ENCODE measurements at regions not wholly inside any gene's neighbourhood (a gene's known extent, or its start where the extent isn't known, plus 50 kb on each side); places are given as distances from the start of the nearest gene placed in this dataset.

DNA sequence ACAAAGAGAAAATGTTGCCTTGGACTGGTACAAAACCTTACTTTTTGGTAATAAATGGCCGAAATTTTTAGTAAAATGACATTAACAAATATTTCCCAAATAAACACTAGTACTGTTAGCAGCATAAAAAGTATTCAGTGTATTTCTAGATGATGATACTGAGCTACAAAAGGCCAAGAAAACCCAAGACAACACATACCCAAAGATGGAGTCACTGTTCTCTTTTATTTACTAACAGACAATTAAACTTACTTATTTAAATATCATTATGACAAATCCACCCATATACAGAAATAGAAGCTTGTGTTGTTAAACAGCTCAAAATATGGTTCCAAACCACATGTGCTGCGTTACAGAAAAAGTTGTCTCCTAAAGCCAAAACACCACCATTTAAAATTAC is 239.9 kb downstream of the ZEB2 start:
- no peak for DNase-seq

DNA sequence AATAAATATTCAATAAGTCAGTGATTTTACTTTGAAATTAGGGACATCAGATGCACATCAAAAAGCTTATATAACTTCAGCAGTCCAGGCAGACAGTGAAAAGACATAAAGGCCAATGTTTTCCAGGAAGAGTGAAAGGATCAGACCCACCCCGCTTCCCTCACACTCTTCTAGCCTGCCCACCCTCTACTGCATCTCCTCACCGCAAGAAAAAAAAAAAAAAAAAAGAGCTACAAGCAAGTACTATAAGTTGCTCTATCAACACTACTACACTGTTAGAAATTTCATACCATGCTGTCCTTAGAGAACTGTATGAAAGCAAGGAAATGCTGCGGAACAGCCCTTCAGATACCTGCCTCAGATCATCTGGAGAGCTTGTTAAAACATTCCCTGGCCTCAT is 240.8 kb downstream of the ZEB2 start:
- no peak for DNase-seq

GRCh38 chr2:144277622-144278354 is 242.1 kb downstream of the ZEB2 start:
- DNase-seq = no peak

GRCh38 chr2:144275340-144275739 is 244.6 kb downstream of the ZEB2 start:
- DNase-seq = no peak

- DNase-seq = no peak
These were observed 245.8 kb downstream of the ZEB2 start for GRCh38 chr2:144274131-144274530.

DNA sequence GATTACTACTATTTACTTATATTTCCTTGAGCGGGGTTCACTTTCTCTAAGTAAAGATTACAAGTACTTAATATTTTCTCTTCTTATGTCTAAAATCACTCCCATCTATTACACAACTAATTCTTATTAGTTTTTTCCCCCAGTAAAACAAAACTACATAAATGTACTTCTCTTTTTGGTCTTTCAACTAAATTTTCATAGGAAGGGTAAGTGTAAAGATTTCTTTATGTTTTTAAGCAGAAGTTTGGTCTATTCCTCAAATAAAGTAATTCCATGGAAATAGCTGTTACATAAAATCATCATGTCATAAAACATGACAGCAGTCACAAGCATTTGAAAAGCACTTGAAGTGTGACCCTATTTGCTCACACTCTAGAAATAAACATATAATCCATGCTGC is 249.0 kb downstream of the ZEB2 start:
- no peak for DNase-seq

DNA sequence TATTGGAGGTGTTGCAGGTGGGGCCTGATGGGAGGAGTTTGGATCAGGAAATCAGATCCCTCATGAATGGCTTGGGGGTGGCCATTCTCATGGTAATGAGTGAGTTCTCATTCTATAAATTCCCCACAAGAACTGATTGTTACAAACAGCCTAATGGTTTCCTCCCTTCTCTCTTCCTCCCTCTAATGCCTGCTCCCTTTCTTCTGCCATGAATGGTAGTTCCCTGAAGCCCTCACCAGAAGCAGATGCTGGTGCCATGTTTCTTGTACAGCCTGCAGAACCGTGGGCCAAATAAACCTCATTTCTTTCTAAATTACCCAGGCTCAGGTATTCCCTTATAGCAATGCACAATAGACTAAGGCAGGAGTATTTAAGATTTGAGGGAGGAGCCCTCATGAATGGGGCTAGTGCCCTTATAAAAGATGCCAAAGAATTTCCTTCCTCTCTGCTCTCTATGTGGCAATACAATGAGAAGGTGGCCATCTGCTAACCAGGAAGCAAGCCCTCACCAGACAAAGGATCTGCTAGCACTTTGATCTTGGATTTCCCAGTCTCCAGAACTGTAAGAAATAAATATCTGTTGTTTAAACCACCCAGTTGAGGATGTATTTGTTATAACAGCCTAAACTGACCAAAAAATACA is 251.8 kb downstream of the ZEB2 start:
- no peak for DNase-seq

GRCh38 chr2:144267239-144267638 is 252.7 kb downstream of the ZEB2 start:
- DNase-seq = no peak

GRCh38 chr2:144265654-144266053 is 254.3 kb downstream of the ZEB2 start:
- DNase-seq = no peak

- no peak for DNase-seq
These were observed 258.0 kb downstream of the ZEB2 start for GRCh38 chr2:144261966-144262365.

DNA sequence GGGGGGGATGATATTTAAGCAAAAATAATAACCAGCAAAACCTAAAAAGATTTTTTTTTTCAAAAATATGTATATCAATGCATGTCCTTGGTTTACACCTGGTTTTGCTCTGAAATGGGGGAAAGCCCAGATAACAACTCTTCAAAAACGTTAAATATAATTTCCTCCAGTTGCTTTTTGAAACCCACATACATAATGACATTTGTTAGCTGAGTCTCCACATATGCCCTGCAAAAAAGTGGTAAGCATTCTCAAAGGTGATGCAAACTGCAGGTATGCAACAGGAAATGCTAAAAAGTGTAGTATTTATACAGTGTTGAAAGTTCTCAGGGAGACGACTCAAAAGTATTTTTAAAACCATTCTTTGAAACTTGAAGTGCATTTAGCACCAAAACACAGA is 258.6 kb downstream of the ZEB2 start:
- no peak for DNase-seq

- DNase-seq = no peak
These were observed 260.6 kb downstream of the ZEB2 start for GRCh38 chr2:144259332-144259731.

- no peak for DNase-seq
These were observed 261.8 kb downstream of the ZEB2 start for GRCh38 chr2:144258154-144258553.

DNA sequence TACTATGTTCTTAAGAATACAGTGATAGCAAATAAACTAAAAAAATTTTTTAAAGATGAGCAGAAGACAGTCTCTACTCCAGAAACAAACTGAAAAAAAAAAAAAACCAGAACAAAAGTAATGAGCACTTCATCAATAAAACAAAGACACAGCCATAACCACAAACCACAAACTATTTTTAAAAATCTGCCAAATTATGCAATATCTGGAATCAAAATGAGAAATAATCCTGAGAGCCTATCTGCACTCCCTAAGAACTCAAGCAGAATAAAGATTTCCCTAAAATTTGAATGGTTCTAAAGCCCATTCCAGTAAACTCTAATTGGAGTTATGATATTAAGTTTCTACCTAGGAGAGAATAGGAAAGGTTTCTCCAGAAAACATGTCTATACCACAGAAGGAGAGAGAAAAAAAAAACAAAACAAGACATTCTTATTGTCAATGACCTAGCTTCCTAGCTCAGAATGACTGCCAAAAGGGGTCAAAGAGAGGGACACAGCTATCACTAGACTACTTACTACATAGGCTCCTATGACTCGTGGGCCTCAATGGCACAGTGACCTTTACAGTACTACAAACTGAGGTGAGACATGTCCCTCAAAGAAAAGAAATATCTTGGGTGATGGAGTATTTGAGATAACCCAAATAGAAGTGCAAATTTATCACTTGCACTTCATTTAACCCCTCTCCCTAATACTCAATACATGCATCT is 262.8 kb downstream of the ZEB2 start:
- DNase-seq = no peak

- no peak for DNase-seq
These were observed 265.3 kb downstream of the ZEB2 start for GRCh38 chr2:144254342-144255235.

GRCh38 chr2:144253743-144254142 is 266.2 kb downstream of the ZEB2 start:
- DNase-seq = no peak

DNA sequence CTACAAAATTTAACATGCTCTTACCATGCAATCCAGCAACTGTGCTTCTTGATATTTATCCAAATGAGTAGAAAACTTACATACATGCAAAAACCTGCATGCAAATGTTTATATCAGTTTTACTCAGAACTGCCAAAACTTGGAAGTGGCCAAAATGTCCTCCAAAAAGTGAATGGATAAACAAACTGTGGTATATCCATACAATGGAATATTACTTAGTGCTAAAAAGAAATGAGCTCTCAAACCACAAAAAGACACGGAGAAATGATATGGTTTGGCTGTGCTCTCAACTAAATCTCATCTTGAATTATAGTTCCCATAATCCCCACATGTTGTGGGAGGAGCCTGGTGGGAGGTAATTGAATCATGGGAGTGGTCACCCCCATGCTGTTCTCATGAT is 267.2 kb downstream of the ZEB2 start:
- no peak for DNase-seq

DNA sequence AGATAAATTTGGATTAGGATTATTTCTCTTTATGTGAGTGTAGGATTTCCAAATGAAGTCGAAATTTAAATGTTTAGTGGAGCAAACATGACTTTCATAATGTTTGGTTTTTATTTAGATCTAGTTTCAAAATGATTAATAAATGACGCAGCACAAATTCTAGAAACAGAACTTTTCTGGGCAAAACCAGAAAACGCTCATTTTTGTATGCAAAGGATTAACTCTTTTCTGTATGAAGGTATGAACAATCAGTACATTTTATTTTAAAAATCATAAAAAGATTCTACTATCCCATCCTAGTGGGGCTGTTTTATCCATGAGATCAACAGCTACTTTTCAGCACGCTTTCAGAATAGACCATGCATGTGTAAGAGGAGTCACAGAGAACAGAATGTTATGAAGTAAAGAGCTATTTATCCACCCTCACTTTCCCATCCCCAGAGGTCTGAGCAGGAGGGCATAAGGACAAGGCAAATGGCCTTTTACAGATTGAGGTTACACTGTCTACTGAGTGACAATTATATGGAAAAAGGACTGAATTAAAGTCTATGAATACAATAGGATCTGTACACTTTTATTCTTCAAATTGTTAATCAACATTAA is 270.8 kb downstream of the ZEB2 start:
- no peak for DNase-seq

DNA sequence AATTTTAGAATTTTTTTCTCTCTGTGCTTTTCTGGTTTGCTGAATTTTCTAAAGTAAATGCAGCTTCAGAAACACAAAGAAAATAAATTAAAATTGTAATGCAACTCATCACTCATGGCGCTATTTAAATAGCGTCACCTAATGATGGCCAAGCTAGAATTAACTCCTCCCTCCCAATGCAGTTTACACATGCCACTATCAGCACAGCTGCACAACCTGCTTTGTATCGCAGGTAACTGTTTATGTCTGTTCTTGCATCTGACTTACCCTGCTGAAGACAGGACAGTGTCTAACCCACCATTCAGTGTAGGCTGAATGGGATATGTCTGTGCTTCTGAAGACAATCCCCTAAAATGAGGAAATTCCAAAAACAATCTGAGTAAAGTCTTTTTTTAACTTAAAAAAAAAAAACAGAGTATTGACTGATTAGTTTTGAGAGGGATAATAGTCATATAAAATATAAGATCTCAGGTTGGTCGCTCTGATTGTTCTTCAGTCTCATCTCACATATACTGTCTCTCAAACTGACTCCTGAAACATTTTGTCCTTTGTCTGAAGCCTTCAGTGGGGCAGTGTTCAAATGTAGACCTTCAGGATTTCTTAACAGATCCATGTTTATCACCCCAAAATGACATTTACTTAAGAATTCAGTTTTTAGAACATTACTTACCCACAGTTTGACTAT is 271.4 kb downstream of the ZEB2 start:
- no peak for DNase-seq

DNA sequence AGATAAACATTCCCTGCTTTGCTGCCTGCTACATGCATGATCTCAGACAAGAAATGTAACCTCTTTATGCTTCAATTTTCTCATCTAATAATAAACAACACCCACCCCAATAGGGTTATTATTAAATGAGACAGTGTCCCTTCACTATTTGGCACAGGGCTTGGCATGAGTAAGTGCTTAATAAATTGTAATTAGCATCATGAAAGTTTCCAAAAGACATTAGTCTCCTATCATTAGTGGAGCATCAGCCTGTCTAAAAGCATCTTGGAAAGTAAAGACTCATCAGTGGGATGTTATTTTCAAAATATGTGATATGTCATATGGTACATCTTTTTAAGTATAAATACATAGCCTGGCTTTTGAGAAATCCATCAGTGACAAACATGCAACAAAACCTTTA is 275.0 kb downstream of the ZEB2 start:
- no peak for DNase-seq

GRCh38 chr2:144242311-144242710 is 277.6 kb downstream of the ZEB2 start:
- no peak for DNase-seq

GRCh38 chr2:144241801-144242200 is 278.1 kb downstream of the ZEB2 start:
- no peak for DNase-seq
